Epithelial cell of proximal tubule (primary cell): ENCODE measurements at regions not wholly inside any gene's neighbourhood (a gene's known extent, or its start where the extent isn't known, plus 50 kb on each side); places are given as distances from the start of the nearest gene placed in this dataset.

Source experiments
- DNase-seq: peaks from one replicate; pipeline ENCODE4 v3.0.0-alpha.2; 2011; ENCODE audit warnings: low read depth
- H3K4me3 ChIP-seq: 2 replicates; pipeline ENCODE4 v1.5.1; 2011; ENCODE audit warnings: low read depth, mild to moderate bottlenecking, low read length
- TF ChIP-seq, protein P1 (sequence below): conservative IDR thresholded peaks from 2 replicates; pipeline ENCODE4 v1.5.1; 2012; ENCODE audit warnings: low read depth, mild to moderate bottlenecking, low read length

DNA sequence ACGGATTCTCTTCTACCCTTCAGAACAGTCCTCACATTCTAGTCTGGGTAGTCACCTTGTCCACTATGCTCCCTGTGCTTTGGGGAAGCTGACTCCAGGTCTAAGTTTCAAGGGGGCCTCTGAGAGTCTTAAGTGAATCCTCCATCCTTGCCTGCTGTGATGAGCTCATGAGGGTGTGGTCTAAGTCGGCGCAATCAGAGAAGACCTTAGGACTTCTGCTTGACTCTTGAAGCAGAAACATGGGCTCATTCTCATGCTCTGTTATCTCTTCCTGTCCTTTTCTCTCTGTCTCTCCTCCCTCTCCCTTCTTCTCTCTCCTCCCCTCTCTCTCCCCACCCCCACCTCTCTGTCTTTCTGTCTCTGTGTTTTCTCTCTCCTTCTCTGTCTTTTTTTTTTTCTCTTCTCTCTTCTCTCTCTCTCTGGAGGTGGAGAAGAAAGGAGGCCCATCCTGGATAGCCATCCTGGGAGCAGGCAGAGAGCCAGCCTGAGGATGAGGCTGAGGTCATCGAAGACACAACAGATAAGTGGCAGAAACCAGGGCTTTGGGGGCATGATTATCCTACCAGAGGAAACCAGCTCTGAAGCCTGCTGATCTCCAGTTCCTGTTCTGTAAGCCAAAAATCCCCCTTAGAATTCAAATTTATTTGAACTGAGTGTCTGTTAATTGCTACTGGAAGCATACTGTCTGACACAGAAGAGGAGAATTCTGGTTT is 245.6 kb downstream of the SIPA1L2 start:
- H3K4me3 ChIP-seq = no peak overlapping the region
- no peak for DNase-seq
- TF ChIP-seq, protein P1, sequence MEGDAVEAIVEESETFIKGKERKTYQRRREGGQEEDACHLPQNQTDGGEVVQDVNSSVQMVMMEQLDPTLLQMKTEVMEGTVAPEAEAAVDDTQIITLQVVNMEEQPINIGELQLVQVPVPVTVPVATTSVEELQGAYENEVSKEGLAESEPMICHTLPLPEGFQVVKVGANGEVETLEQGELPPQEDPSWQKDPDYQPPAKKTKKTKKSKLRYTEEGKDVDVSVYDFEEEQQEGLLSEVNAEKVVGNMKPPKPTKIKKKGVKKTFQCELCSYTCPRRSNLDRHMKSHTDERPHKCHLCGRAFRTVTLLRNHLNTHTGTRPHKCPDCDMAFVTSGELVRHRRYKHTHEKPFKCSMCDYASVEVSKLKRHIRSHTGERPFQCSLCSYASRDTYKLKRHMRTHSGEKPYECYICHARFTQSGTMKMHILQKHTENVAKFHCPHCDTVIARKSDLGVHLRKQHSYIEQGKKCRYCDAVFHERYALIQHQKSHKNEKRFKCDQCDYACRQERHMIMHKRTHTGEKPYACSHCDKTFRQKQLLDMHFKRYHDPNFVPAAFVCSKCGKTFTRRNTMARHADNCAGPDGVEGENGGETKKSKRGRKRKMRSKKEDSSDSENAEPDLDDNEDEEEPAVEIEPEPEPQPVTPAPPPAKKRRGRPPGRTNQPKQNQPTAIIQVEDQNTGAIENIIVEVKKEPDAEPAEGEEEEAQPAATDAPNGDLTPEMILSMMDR = no peak

DNA sequence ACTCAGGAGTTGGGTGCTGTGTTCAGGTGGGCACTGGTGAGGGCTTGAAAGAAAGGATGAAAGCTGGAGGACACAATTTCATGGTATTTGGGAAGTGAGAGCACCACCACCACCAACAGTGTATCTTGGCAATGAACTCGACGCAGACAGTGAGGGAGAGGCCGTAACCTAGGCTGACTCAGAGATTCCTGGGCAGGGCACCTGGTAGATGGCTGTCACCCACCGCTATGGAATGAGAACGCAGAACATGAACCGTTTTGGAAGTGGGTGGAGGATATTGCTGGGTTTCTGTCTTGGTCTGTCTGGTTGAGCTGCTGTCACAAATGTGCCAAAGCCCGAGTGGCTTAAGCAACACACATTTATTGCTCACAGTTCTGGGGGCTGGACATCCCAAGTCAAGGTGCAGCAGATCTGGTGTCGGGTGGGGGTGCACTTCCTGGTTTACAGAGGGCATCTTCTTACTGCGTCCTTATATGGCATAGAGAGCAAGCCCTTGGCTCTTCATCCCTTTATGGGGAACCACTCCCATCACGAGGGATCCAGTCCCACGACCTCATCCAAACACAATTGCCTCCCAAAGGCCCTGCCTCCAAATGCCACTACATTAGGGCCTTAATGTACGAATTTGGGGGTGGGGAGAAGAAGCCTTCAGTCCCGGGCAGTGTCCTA is 246.3 kb downstream of the SIPA1L2 start:
- no peak for DNase-seq
- no peak overlapping the region for H3K4me3 ChIP-seq
- TF ChIP-seq, protein P1 = no peak

DNA sequence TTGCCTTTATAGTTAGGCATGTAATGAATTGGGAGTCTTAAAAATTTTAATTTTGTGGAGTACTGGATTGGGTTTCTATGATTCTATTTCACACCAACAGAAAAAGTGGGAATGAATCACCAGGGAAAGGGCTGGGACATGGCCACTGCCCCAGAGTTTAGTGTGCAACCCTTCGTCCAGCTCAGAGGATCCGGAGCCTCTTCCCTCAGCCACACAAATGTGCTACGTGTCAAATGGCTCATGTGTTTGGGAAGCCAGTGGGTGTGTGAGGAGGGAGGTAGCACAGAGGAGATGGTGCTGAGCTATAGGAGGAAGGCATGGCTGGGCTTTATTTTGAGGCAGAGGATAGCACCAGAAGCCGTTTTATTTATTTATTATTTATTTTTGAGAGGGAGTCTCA is 247.3 kb downstream of the SIPA1L2 start:
- TF ChIP-seq, protein P1 = no peak
- no peak for DNase-seq
- no peak overlapping the region for H3K4me3 ChIP-seq

DNA sequence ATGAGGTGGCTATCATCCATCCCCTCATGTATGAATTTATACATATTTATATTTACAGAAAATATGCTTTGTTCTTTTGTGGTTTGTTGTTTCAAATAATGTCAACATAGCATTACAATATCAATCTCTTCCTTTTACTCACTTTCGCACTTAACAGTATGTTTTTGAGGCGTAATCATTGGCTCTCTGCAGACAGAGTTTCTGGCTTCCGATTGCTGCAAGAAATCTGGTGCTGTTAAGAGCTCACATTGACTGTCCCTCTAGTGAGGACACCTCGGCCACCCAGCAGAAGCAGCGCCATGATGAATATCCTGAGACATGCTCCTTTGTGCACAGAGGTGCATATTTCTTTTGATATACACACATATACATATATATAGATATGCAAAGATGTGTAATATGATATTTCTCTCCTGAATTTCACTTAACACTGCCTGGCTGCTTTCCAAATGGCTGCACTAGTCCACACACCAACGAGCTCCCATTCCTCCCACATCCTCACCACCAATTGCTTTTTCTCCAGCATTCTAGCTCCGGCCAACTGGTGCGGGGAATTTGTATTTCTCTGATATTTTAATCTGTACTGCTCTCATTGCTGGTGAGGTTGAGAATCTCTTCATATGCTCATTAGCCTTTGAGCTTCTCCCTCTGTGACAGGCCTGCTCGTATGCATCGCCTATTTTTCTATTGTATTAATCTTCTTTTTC is 248.4 kb downstream of the SIPA1L2 start:
- DNase-seq = no peak
- TF ChIP-seq, protein P1 = no peak
- no peak overlapping the region for H3K4me3 ChIP-seq

DNA sequence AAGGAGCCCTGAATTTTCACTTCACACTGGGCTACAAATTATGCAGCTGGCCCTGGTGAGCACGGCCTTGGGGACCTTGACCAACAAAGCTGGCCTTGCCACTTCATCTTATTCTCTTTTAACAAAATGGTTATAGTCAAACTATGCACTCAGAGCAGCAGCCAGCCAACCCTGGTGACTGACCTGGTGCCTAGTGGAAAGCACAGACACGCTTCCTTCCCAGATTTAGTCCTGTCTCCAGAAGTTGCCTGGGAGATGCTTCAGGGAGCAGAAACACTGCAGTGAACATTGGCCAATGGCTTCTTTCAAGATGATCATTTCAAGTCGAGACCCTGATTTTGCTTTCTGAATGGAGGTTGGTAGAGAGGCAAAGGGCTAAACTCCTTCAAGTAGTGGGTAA is 249.3 kb downstream of the SIPA1L2 start:
- no peak for DNase-seq
- TF ChIP-seq, protein P1 = no peak
- no peak overlapping the region for H3K4me3 ChIP-seq

DNA sequence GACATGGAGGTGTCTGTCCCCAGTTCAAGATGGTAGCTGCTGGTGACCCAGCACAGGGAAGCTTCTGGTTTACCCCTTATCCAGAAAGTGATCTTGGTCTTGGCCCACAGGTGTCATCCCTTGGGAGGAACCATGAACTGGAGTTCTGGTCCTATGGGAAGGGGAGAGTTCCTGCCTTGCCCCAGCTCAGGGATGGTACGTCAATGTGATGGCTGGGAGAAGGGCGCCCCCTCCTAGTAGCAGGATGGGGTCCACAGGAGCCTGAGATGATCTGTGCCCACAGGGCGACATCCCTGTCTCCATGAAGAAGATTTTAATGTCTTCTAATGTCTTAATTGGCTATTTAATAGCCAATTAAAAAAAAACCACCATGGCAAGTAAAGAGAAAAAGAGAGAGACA is 249.8 kb downstream of the SIPA1L2 start:
- DNase-seq = no peak
- H3K4me3 ChIP-seq = no peak overlapping the region
- TF ChIP-seq, protein P1 = no peak

DNA sequence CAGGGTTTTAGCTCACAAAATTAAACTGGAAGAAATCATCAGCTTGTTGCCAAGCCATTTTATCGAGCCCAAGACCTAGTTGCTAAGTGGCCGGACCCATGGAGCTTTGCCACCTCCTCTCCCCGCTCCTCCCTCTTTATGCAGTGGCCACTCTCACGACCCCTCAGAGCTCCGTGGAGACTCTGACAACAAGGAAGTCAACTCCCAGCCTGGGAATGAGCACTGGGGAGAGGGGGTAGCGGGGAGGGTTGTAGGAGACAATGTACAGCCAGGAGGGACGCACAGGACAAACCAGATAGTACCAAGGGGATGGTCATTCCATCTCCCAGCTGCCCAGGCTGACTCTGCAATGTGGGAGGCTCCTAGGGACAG is 250.9 kb downstream of the SIPA1L2 start:
- TF ChIP-seq, protein P1 = no peak
- no peak overlapping the region for H3K4me3 ChIP-seq
- no peak for DNase-seq
